Osteocyte (in vitro differentiated cells): ENCODE measurements at regions not wholly inside any gene's neighbourhood (a gene's known extent, or its start where the extent isn't known, plus 50 kb on each side); places are given as distances from the start of the nearest gene placed in this dataset.

Source experiments
- DNase-seq: peaks from one replicate; pipeline ENCODE4 v3.0.0; 2021; ENCODE audit warnings: mixed read lengths; ENCODE audit not compliant: unreplicated experiment; ENCODE audit errors: extremely low spot score
- H3K27ac Mint-ChIP-seq: one replicate; pipeline ENCODE4 v1.8.0; 2021; ENCODE audit warnings: mild to moderate bottlenecking, mixed read lengths; ENCODE audit not compliant: unreplicated experiment
- H3K27me3 Mint-ChIP-seq: one replicate; pipeline ENCODE4 v1.8.0; 2021; ENCODE audit warnings: mixed read lengths; ENCODE audit not compliant: unreplicated experiment
- H3K36me3 Mint-ChIP-seq: one replicate; pipeline ENCODE4 v1.8.0; 2021; ENCODE audit warnings: mixed read lengths; ENCODE audit not compliant: unreplicated experiment
- H3K4me1 Mint-ChIP-seq: one replicate; pipeline ENCODE4 v1.8.0; 2021; ENCODE audit warnings: mixed read lengths; ENCODE audit not compliant: unreplicated experiment
- H3K4me3 Mint-ChIP-seq: one replicate; pipeline ENCODE4 v1.8.0; 2021; ENCODE audit warnings: mild to moderate bottlenecking, moderate library complexity, mixed read lengths; ENCODE audit not compliant: unreplicated experiment
- H3K9me3 Mint-ChIP-seq: one replicate; pipeline ENCODE4 v1.8.0; 2021; ENCODE audit warnings: mixed read lengths; ENCODE audit not compliant: unreplicated experiment
- TF ChIP-seq, protein P1 (sequence below): fragments of 200-600 bp; sonication (generic); IDR thresholded peaks from 2 replicates; pipeline ENCODE4 v1.5.0; 2021; ENCODE audit warnings: antibody characterized with exemption, mild to moderate bottlenecking, moderate library complexity

GRCh38 chr3:189038773-189039745 lies 132.7 kb upstream of the TPRG1 start:
- no peak for DNase-seq
- Mint-ChIP-seq H3K36me3 (peaks cover 10% of the 10 kb centered on the region), H3K27me3 (no peaks in the 10 kb centered on the region), H3K4me3 (no peak overlapping the region), H3K9me3 (peaks cover 8% of the 10 kb centered on the region), H3K27ac (no peak overlapping the region), H3K4me1 (no peaks in the 10 kb centered on the region)
- TF ChIP-seq, protein P1, sequence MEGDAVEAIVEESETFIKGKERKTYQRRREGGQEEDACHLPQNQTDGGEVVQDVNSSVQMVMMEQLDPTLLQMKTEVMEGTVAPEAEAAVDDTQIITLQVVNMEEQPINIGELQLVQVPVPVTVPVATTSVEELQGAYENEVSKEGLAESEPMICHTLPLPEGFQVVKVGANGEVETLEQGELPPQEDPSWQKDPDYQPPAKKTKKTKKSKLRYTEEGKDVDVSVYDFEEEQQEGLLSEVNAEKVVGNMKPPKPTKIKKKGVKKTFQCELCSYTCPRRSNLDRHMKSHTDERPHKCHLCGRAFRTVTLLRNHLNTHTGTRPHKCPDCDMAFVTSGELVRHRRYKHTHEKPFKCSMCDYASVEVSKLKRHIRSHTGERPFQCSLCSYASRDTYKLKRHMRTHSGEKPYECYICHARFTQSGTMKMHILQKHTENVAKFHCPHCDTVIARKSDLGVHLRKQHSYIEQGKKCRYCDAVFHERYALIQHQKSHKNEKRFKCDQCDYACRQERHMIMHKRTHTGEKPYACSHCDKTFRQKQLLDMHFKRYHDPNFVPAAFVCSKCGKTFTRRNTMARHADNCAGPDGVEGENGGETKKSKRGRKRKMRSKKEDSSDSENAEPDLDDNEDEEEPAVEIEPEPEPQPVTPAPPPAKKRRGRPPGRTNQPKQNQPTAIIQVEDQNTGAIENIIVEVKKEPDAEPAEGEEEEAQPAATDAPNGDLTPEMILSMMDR = no peak

DNA sequence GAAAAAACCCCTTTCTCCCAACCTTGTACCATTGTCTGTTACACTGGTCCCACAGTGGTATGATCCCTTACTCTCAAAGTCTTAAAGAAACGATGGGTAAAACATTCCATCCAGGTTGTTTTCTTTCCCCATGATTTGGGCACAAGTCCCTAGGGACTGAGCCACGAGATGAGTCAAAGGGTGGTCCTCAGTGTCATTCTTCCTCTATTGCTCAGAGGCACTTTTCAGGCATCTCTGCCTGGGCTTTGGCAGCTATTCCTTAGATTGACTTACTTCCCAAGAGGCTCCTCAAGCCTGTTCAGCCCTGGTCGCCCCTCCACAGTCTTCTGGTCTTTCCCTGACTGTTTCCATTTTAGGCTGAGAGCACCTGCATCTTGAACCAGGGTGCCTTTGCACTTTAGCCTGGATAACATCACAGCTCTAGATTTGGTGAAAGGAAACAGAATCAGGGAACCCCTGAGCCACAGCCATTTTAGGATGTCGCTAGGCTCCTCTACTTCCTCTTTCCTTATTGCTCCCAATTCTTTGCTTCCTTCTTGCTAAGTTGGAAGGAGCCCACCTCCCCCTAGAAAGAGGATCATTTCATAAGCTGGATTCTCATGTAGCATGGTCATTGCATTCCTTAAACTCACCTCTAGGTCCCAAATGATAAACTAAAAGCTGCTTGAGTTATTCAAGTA lies 131.0 kb upstream of the TPRG1 start:
- Mint-ChIP-seq H3K27me3 (no peaks in the 10 kb centered on the region), H3K27ac (no peak overlapping the region), H3K4me3 (no peak overlapping the region), H3K4me1 (no peaks in the 10 kb centered on the region), H3K9me3 (peaks cover 3% of the 10 kb centered on the region), H3K36me3 (no peaks in the 10 kb centered on the region)
- TF ChIP-seq, protein P1 = no peak
- DNase-seq = no peak

GRCh38 chr3:189041482-189042090 lies 130.2 kb upstream of the TPRG1 start:
- DNase-seq = no peak
- TF ChIP-seq, protein P1 = peak; percentile 43
- peaks cover 3% of the 10 kb centered on the region for H3K9me3 Mint-ChIP-seq
- H3K36me3 Mint-ChIP-seq = no peaks in the 10 kb centered on the region
- H3K4me3 Mint-ChIP-seq = no peak overlapping the region
- H3K27ac Mint-ChIP-seq = no peak overlapping the region
- no peaks in the 10 kb centered on the region for H3K4me1 Mint-ChIP-seq
- H3K27me3 Mint-ChIP-seq = no peaks in the 10 kb centered on the region

DNA sequence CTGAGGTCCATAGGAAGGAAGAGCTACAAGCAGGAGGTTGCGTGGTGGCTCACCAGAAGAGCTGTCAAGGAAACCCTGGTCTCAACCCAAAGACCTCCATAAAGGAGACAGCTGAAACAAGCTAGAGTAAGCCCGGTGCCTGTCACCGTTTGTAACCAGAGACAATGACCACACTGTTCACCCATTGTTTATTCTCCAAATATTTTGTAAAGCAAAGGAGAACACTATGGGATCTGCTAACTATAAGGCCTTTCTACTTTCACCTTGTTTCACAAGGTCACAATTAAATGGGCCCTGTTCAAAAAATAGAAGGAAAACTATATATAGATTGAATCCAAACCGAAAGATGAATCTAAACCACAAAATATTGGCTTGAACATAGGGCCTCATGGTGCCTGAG lies 128.9 kb upstream of the TPRG1 start:
- no peaks in the 10 kb centered on the region for H3K36me3 Mint-ChIP-seq
- no peak for DNase-seq
- peaks cover 5% of the 10 kb centered on the region for H3K27me3 Mint-ChIP-seq
- peaks cover 3% of the 10 kb centered on the region for H3K9me3 Mint-ChIP-seq
- no peak overlapping the region for H3K4me3 Mint-ChIP-seq
- TF ChIP-seq, protein P1 = no peak
- no peak overlapping the region for H3K27ac Mint-ChIP-seq
- no peaks in the 10 kb centered on the region for H3K4me1 Mint-ChIP-seq
